HG02852 (cell line): ENCODE measurements at regions not wholly inside any gene's neighbourhood (a gene's known extent, or its start where the extent isn't known, plus 50 kb on each side); places are given as distances from the start of the nearest gene placed in this dataset.
"Not testable (repeated sequence)": the region's sequence is repeated elsewhere in the genome, so short reads cannot be mapped to it uniquely, and the experiment has no call there.

Experiments used
- ATAC-seq: cut with Tn5 transposase; IDR thresholded peaks from one replicate; pipeline ENCODE4 v1.9.1; 2021; ENCODE audit warnings: mild to moderate bottlenecking, moderate library complexity; ENCODE audit not compliant: unreplicated experiment

GRCh38 chr10:118963933-118964332, 65.6 kb upstream of the NANOS1 start:
- no peak for ATAC-seq

GRCh38 chr10:118964476-118964875, 65.0 kb upstream of the NANOS1 start:
- ATAC-seq = not testable (repeated sequence)

- ATAC-seq = no peak
Measured at GRCh38 chr10:118965096-118965495, 64.4 kb upstream of the NANOS1 start.

- ATAC-seq = no peak
Measured at GRCh38 chr10:118965645-118966044, 63.9 kb upstream of the NANOS1 start.

- ATAC-seq = no peak
Measured at GRCh38 chr10:118966076-118966849, 63.3 kb upstream of the NANOS1 start.

- no peak for ATAC-seq
Measured at GRCh38 chr10:118966850-118967125, 62.7 kb upstream of the NANOS1 start.

GRCh38 chr10:118967160-118967559, 62.4 kb upstream of the NANOS1 start:
- no peak for ATAC-seq

- no peak for ATAC-seq
Measured at GRCh38 chr10:118968060-118968459, 61.5 kb upstream of the NANOS1 start.

- no peak for ATAC-seq
Measured at GRCh38 chr10:118968482-118968881, 61.0 kb upstream of the NANOS1 start.

GRCh38 chr10:118969014-118969413, 60.5 kb upstream of the NANOS1 start:
- ATAC-seq = no peak

- no peak for ATAC-seq
Measured at GRCh38 chr10:118970770-118971169, 58.7 kb upstream of the NANOS1 start.

GRCh38 chr10:118971187-118971586, 58.3 kb upstream of the NANOS1 start:
- no peak for ATAC-seq

- ATAC-seq = no peak
Measured at GRCh38 chr10:118971876-118972275, 57.6 kb upstream of the NANOS1 start.

- ATAC-seq = no peak
Measured at GRCh38 chr10:118973744-118974143, 55.8 kb upstream of the NANOS1 start.

- ATAC-seq = no peak
Measured at GRCh38 chr10:118974951-118975350, 54.6 kb upstream of the NANOS1 start.

- ATAC-seq = not testable (repeated sequence)
Measured at GRCh38 chr10:118976219-118976618, 53.3 kb upstream of the NANOS1 start.

GRCh38 chr10:118977022-118977599, 52.4 kb upstream of the NANOS1 start:
- ATAC-seq = no peak

GRCh38 chr10:118977835-118978234, 51.7 kb upstream of the NANOS1 start:
- ATAC-seq = no peak

- ATAC-seq = no peak
Measured at GRCh38 chr10:118978316-118978997, 51.1 kb upstream of the NANOS1 start.

- no peak for ATAC-seq
Measured at GRCh38 chr10:118978998-118979350, 50.5 kb upstream of the NANOS1 start.

GRCh38 chr10:118979661-118980060, 49.9 kb upstream of the NANOS1 start:
- no peak for ATAC-seq
